NCI-H748 (cell line): ENCODE measurements at regions not wholly inside any gene's neighbourhood (a gene's known extent, or its start where the extent isn't known, plus 50 kb on each side); places are given as distances from the start of the nearest gene placed in this dataset.
A peak's percentile ranks its signal among the peaks of the same experiment; 100 is the strongest.
"Not testable (repeated sequence)": the region's sequence is repeated elsewhere in the genome, so short reads cannot be mapped to it uniquely, and the experiment has no call there.

Experiments
- DNase-seq: peaks from one replicate; lab custom pipeline; 2025; ENCODE audit not compliant: unreplicated experiment; lab: John Stamatoyannopoulos, UW

- DNase-seq: peak; percentile 21
Measured at GRCh38 chr11:129723761-129724162, 91.9 kb upstream of the TMEM45B start.

- no peak for DNase-seq
Measured at GRCh38 chr11:129724866-129725265, 90.8 kb upstream of the TMEM45B start.

GRCh38 chr11:129726179-129726578 lies 89.5 kb upstream of the TMEM45B start:
- no peak for DNase-seq

- peak; percentile 87 for DNase-seq
Measured at GRCh38 chr11:129728581-129728980, 87.1 kb upstream of the TMEM45B start.

GRCh38 chr11:129729216-129729615 lies 86.4 kb upstream of the TMEM45B start:
- DNase-seq: peak; percentile 22

GRCh38 chr11:129729823-129730222 lies 85.8 kb upstream of the TMEM45B start:
- DNase-seq: no peak

- peak; percentile 50 for DNase-seq
Measured at GRCh38 chr11:129731316-129731715, 84.3 kb upstream of the TMEM45B start.

GRCh38 chr11:129732941-129733340 lies 82.7 kb upstream of the TMEM45B start:
- DNase-seq: no peak

- no peak for DNase-seq
Measured at GRCh38 chr11:129733384-129733783, 82.3 kb upstream of the TMEM45B start.

- no peak for DNase-seq
Measured at GRCh38 chr11:129733981-129734380, 81.7 kb upstream of the TMEM45B start.

- DNase-seq: no peak
Measured at GRCh38 chr11:129734654-129735053, 81.0 kb upstream of the TMEM45B start.

GRCh38 chr11:129737831-129738230 lies 77.8 kb upstream of the TMEM45B start:
- DNase-seq: no peak

GRCh38 chr11:129738242-129738641 lies 77.4 kb upstream of the TMEM45B start:
- DNase-seq: no peak

- no peak for DNase-seq
Measured at GRCh38 chr11:129739339-129739738, 76.3 kb upstream of the TMEM45B start.

GRCh38 chr11:129740125-129740719 lies 75.4 kb upstream of the TMEM45B start:
- no peak for DNase-seq

GRCh38 chr11:129743112-129743815 lies 72.4 kb upstream of the TMEM45B start:
- DNase-seq: no peak

GRCh38 chr11:129747071-129747470 lies 68.6 kb upstream of the TMEM45B start:
- DNase-seq: no peak

- DNase-seq: no peak
Measured at GRCh38 chr11:129749141-129749540, 66.5 kb upstream of the TMEM45B start.

- DNase-seq: peak; percentile 74
Measured at GRCh38 chr11:129750343-129751292, 65.0 kb upstream of the TMEM45B start.

- DNase-seq: no peak
Measured at GRCh38 chr11:129751511-129751910, 64.1 kb upstream of the TMEM45B start.

GRCh38 chr11:129763569-129763968 lies 52.1 kb upstream of the TMEM45B start:
- not testable (repeated sequence) for DNase-seq

- DNase-seq: not testable (repeated sequence)
Measured at GRCh38 chr11:129764204-129764603, 51.4 kb upstream of the TMEM45B start.
